Naive thymus-derived CD4-positive, alpha-beta T cell (primary cell): ENCODE measurements at regions not wholly inside any gene's neighbourhood (a gene's known extent, or its start where the extent isn't known, plus 50 kb on each side); places are given as distances from the start of the nearest gene placed in this dataset.

Experiments
- ATAC-seq: fragments of 150-1000 bp; cut with Tn5 transposase; 2 replicates; pipeline ENCODE4 v1.10.0; 2021; ENCODE audit warnings: mild to moderate bottlenecking, moderate library complexity
- CTCF ChIA-PET: fragments of 350-600 bp; sonication (Branson Sonifier 250); formaldehyde crosslinking; loops from one replicate; lab custom pipeline; 2021; ENCODE audit warnings: antibody characterized with exemption; lab: Charles Lee
- POLR2A ChIA-PET: fragments of 350-600 bp; sonication (Branson Sonifier 250); formaldehyde crosslinking; loops from one replicate; lab custom pipeline; 2021; ENCODE audit warnings: antibody characterized with exemption, inconsistent platforms; lab: Charles Lee
- DNase-seq, 9 donors: peaks; one replicate each; pipeline versions ENCODE4 v3.0.0 to v3.0.0-alpha.2; 2020 to 2022; ENCODE audit warnings: mixed read lengths in 1 of 9
- H3K27ac ChIP-seq: one replicate; pipeline ENCODE4 v1.7.0; 2013; ENCODE audit warnings: mild to moderate bottlenecking, low read depth, low read length, moderate library complexity
- H3K27me3 ChIP-seq, 2 donors: one replicate each; pipeline ENCODE4 v1.7.0; 2013; ENCODE audit warnings: low read length in 2 of 2, mild to moderate bottlenecking in 2 of 2, moderate library complexity in 2 of 2; ENCODE audit not compliant: control insufficient read depth in 2 of 2, insufficient read depth in 2 of 2
- H3K36me3 ChIP-seq, 3 experiments: 1 replicate in 2 of 3; 2 replicates in 1 of 3; pipeline ENCODE4 v1.7.0; 2013; ENCODE audit warnings: low read length in 3 of 3, mild to moderate bottlenecking in 3 of 3, moderate library complexity in 1 of 3; ENCODE audit not compliant: insufficient read depth in 3 of 3, control insufficient read depth in 2 of 3
- H3K4me1 ChIP-seq, 2 donors: one replicate each; pipeline ENCODE4 v1.7.0; 2013; ENCODE audit warnings: low read length in 2 of 2, mild to moderate bottlenecking in 2 of 2, moderate library complexity in 1 of 2; ENCODE audit not compliant: control insufficient read depth in 2 of 2, insufficient read depth in 2 of 2
- H3K4me3 ChIP-seq: 2 replicates; pipeline ENCODE4 v1.7.0; 2013; ENCODE audit warnings: mild to moderate bottlenecking, low read length
- H3K9me3 ChIP-seq, 3 experiments: 1 replicate in 2 of 3; 2 replicates in 1 of 3; pipeline ENCODE4 v1.7.0; 2013; ENCODE audit warnings: low read length in 3 of 3; ENCODE audit not compliant: control insufficient read depth in 2 of 3
- H3K27ac Mint-ChIP-seq, 9 donors: one replicate each; pipeline ENCODE4 v1.8.0; 2020 to 2022; ENCODE audit warnings: mixed read lengths in 9 of 9, mild to moderate bottlenecking in 8 of 9, moderate library complexity in 5 of 9, inconsistent platforms in 2 of 9
- H3K27me3 Mint-ChIP-seq, 5 donors: one replicate each; pipeline ENCODE4 v1.8.0; 2021 to 2022; ENCODE audit warnings: mixed read lengths in 5 of 5, mild to moderate bottlenecking in 1 of 5
- H3K36me3 Mint-ChIP-seq, 5 donors: one replicate each; pipeline ENCODE4 v1.8.0; 2020 to 2022; ENCODE audit warnings: mixed read lengths in 5 of 5, mild to moderate bottlenecking in 3 of 5, inconsistent platforms in 1 of 5
- H3K4me1 Mint-ChIP-seq, 7 donors: one replicate each; pipeline ENCODE4 v1.8.0; 2020 to 2022; ENCODE audit warnings: mixed read lengths in 7 of 7, mild to moderate bottlenecking in 3 of 7, inconsistent platforms in 1 of 7
- H3K4me3 Mint-ChIP-seq, 10 donors: one replicate each; pipeline ENCODE4 v1.8.0; 2020 to 2022; ENCODE audit warnings: mild to moderate bottlenecking in 10 of 10, mixed read lengths in 10 of 10, moderate library complexity in 6 of 10, inconsistent platforms in 2 of 10
- H3K9me3 Mint-ChIP-seq, 11 donors: one replicate each; pipeline ENCODE4 v1.8.0; 2020 to 2022; ENCODE audit warnings: mixed read lengths in 11 of 11, mild to moderate bottlenecking in 4 of 11, inconsistent platforms in 1 of 11, moderate library complexity in 1 of 11
- intact Hi-C, 2 donors: fragments of 100-400 bp; cut with micrococcal nuclease; formaldehyde crosslinking; loops; one replicate each; pipeline ENCODE4 v1.15.1; 2023

DNA sequence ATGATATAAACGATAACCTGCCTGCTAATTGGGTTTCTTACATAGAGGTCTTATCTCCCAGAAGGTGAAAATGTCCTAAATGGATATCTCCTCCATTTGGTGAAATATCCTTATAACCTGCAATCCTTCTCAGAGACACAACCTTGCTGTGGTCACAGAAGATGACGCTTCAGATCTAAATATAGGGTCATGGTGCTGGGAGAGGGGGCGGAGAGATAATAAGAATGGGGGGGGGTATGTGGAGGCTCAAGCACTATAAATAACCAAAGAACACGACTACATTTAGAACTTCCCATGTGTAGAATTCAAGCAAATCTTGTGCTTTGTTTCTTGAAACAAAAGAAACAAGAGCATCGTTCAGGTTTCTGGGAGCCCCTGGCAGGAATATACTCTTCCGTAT is 260.6 kb upstream of the ESRRG start:
- no peak overlapping the region for H3K27ac ChIP-seq
- no peaks in the 10 kb centered on the region for H3K9me3 ChIP-seq
- Mint-ChIP-seq H3K27ac (no peak overlapping the region), H3K36me3 (no peaks in the 10 kb centered on the region), H3K9me3 (peaks cover 0 to 19% (median 7%) of the 10 kb centered on the region in 11 donors), H3K27me3 (peaks cover 0 to 4% (median 0%) of the 10 kb centered on the region in 5 donors), H3K4me1 (no peaks in the 10 kb centered on the region), H3K4me3 (no peak overlapping the region)
- H3K36me3 ChIP-seq: no peaks in the 10 kb centered on the region
- no peaks in the 10 kb centered on the region for H3K4me1 ChIP-seq
- no peaks in the 10 kb centered on the region for H3K27me3 ChIP-seq
- CTCF ChIA-PET: no interaction called here
- intact Hi-C loops: no loop called here
- no peak for DNase-seq
- POLR2A ChIA-PET: no interaction called here
- no peak overlapping the region for H3K4me3 ChIP-seq
- no peak for ATAC-seq

GRCh38 chr1:216961516-216961915 is 238.3 kb upstream of the ESRRG start:
- no peak overlapping the region for H3K4me3 ChIP-seq
- peaks cover 0 to 20% (median 4%) of the 10 kb centered on the region in 11 donors for H3K9me3 Mint-ChIP-seq
- intact Hi-C loops: no loop called here
- no peaks in the 10 kb centered on the region for H3K36me3 ChIP-seq
- H3K27ac ChIP-seq: no peak overlapping the region
- no peaks in the 10 kb centered on the region for H3K9me3 ChIP-seq
- no peaks in the 10 kb centered on the region for H3K4me1 ChIP-seq
- no peak overlapping the region for H3K4me3 Mint-ChIP-seq
- peaks cover 0 to 5% (median 0%) of the 10 kb centered on the region in 5 donors for H3K36me3 Mint-ChIP-seq
- ChIA-PET CTCF (no interaction called here), POLR2A (no interaction called here)
- no peaks in the 10 kb centered on the region for H3K4me1 Mint-ChIP-seq
- H3K27me3 Mint-ChIP-seq: peaks cover 0 to 4% (median 0%) of the 10 kb centered on the region in 5 donors
- DNase-seq (no peak), ATAC-seq (no peak)
- H3K27ac Mint-ChIP-seq: no peak overlapping the region
- no peaks in the 10 kb centered on the region for H3K27me3 ChIP-seq

GRCh38 chr1:216960716-216961115 is 237.5 kb upstream of the ESRRG start:
- H3K4me1 Mint-ChIP-seq: no peaks in the 10 kb centered on the region
- ATAC-seq: no peak
- Histone ChIP-seq H3K36me3 (no peaks in the 10 kb centered on the region), H3K9me3 (no peaks in the 10 kb centered on the region), H3K27ac (no peak overlapping the region), H3K4me1 (no peaks in the 10 kb centered on the region), H3K4me3 (no peak overlapping the region), H3K27me3 (no peaks in the 10 kb centered on the region)
- peaks cover 0 to 23% (median 4%) of the 10 kb centered on the region in 11 donors for H3K9me3 Mint-ChIP-seq
- H3K27ac Mint-ChIP-seq: no peak overlapping the region
- POLR2A ChIA-PET: no interaction called here
- no peak for DNase-seq
- H3K4me3 Mint-ChIP-seq: no peak overlapping the region
- H3K27me3 Mint-ChIP-seq: peaks cover 0 to 4% (median 0%) of the 10 kb centered on the region in 5 donors
- CTCF ChIA-PET: no interaction called here
- peaks cover 0 to 5% (median 0%) of the 10 kb centered on the region in 5 donors for H3K36me3 Mint-ChIP-seq
- intact Hi-C loops: no loop called here

- no peaks in the 10 kb centered on the region for H3K4me1 ChIP-seq
- H3K4me3 Mint-ChIP-seq: no peak overlapping the region
- no peaks in the 10 kb centered on the region for H3K9me3 ChIP-seq
- no peak for ATAC-seq
- ChIA-PET POLR2A (no interaction called here), CTCF (no interaction called here)
- DNase-seq: no peak
- no peaks in the 10 kb centered on the region for H3K36me3 ChIP-seq
- H3K36me3 Mint-ChIP-seq: peaks cover 0 to 1% (median 0%) of the 10 kb centered on the region in 5 donors
- no peak overlapping the region for H3K27ac ChIP-seq
- H3K27me3 Mint-ChIP-seq: peaks cover 0 to 4% (median 0%) of the 10 kb centered on the region in 5 donors
- no peaks in the 10 kb centered on the region for H3K27me3 ChIP-seq
- intact Hi-C loops: no loop called here
- H3K4me3 ChIP-seq: no peak overlapping the region
- H3K4me1 Mint-ChIP-seq: no peaks in the 10 kb centered on the region
- H3K27ac Mint-ChIP-seq: no peak overlapping the region
- peaks cover 0 to 25% (median 6%) of the 10 kb centered on the region in 11 donors for H3K9me3 Mint-ChIP-seq
Measured at GRCh38 chr1:216958569-216958968, 235.3 kb upstream of the ESRRG start.

GRCh38 chr1:216953495-216953894 is 230.3 kb upstream of the ESRRG start:
- Histone ChIP-seq H3K4me1 (no peaks in the 10 kb centered on the region), H3K9me3 (no peaks in the 10 kb centered on the region), H3K27me3 (no peaks in the 10 kb centered on the region), H3K36me3 (no peaks in the 10 kb centered on the region), H3K27ac (no peak overlapping the region), H3K4me3 (no peak overlapping the region)
- ATAC-seq: no peak
- ChIA-PET CTCF (no interaction called here), POLR2A (no interaction called here)
- no peak for DNase-seq
- intact Hi-C loops: no loop called here
- Mint-ChIP-seq H3K4me3 (no peak overlapping the region), H3K27ac (no peak overlapping the region), H3K9me3 (peaks cover 0 to 18% (median 3%) of the 10 kb centered on the region in 11 donors), H3K4me1 (no peaks in the 10 kb centered on the region), H3K36me3 (no peaks in the 10 kb centered on the region), H3K27me3 (no peaks in the 10 kb centered on the region)

- H3K4me3 Mint-ChIP-seq: no peak overlapping the region
- Histone ChIP-seq H3K4me3 (no peak overlapping the region), H3K36me3 (no peaks in the 10 kb centered on the region), H3K4me1 (no peaks in the 10 kb centered on the region), H3K9me3 (no peaks in the 10 kb centered on the region), H3K27ac (no peak overlapping the region), H3K27me3 (no peaks in the 10 kb centered on the region)
- ChIA-PET POLR2A (no interaction called here), CTCF (no interaction called here)
- no peak for ATAC-seq
- H3K27me3 Mint-ChIP-seq: no peaks in the 10 kb centered on the region
- intact Hi-C loops: no loop called here
- H3K27ac Mint-ChIP-seq: no peak overlapping the region
- no peaks in the 10 kb centered on the region for H3K4me1 Mint-ChIP-seq
- H3K36me3 Mint-ChIP-seq: no peaks in the 10 kb centered on the region
- no peak for DNase-seq
- H3K9me3 Mint-ChIP-seq: peaks cover 0 to 17% (median 3%) of the 10 kb centered on the region in 11 donors
Measured at GRCh38 chr1:216952864-216953263, 229.6 kb upstream of the ESRRG start.

DNA sequence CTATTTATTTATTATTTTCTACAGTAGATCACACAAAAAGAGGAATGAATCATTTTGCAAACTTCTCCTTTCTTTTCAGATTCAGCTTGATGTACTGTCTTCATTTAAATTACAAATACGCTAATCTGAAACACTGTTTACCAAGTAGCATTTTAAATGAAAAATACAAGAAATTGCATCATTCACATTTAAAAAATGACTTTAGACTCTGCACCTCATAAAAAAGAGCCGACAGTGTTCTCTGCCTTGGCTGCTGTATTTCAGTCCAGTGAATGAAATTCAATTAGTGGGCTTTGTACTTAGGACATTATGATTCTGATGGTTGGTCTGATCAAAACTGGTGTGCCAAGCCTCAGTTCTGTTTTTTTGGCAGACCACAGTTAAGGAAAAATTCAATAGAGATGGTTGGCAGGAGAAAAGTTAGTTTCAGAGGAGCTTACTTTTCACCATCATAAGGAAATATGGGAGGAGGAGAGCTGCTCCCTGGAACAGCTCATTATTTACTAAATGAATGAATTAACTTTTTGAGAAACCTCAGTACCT is 222.4 kb upstream of the ESRRG start:
- Mint-ChIP-seq H3K36me3 (no peaks in the 10 kb centered on the region), H3K4me3 (no peak overlapping the region), H3K27ac (no peak overlapping the region), H3K27me3 (no peaks in the 10 kb centered on the region), H3K4me1 (no peaks in the 10 kb centered on the region), H3K9me3 (peaks cover 0 to 8% (median 2%) of the 10 kb centered on the region in 11 donors)
- no peaks in the 10 kb centered on the region for H3K36me3 ChIP-seq
- H3K27ac ChIP-seq: no peak overlapping the region
- no peak for ATAC-seq
- H3K4me1 ChIP-seq: no peaks in the 10 kb centered on the region
- intact Hi-C loops: no loop called here
- POLR2A ChIA-PET: no interaction called here
- DNase-seq: no peak
- no peaks in the 10 kb centered on the region for H3K27me3 ChIP-seq
- CTCF ChIA-PET: no interaction called here
- no peak overlapping the region for H3K4me3 ChIP-seq
- no peaks in the 10 kb centered on the region for H3K9me3 ChIP-seq
